NCI-H1105 (cell line): ENCODE measurements at regions not wholly inside any gene's neighbourhood (a gene's known extent, or its start where the extent isn't known, plus 50 kb on each side); places are given as distances from the start of the nearest gene placed in this dataset.
"Not testable (repeated sequence)": the region's sequence is repeated elsewhere in the genome, so short reads cannot be mapped to it uniquely, and the experiment has no call there.

Source experiments
- DNase-seq: peaks from one replicate; lab custom pipeline; 2025; lab: John Stamatoyannopoulos, UW

DNA sequence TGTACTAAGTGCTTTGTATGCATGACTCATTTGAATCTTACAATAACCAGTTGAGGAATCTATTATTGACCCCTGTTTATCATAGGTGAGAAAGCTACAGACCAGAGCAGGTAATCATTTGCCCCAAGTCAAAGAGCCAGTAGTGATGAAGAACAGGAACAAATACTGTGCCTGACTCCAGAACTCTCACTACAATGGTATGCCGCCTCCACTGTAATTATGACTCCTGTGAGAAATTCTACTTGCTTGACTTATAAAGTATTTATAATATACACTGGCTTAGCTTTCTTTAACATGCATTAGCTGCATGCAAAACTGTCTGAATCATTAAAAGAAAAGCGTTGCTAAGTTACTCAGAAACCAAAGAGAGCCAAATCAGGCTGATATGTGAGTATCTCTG lies 92.6 kb downstream of the ZNF281 start:
- no peak for DNase-seq

DNA sequence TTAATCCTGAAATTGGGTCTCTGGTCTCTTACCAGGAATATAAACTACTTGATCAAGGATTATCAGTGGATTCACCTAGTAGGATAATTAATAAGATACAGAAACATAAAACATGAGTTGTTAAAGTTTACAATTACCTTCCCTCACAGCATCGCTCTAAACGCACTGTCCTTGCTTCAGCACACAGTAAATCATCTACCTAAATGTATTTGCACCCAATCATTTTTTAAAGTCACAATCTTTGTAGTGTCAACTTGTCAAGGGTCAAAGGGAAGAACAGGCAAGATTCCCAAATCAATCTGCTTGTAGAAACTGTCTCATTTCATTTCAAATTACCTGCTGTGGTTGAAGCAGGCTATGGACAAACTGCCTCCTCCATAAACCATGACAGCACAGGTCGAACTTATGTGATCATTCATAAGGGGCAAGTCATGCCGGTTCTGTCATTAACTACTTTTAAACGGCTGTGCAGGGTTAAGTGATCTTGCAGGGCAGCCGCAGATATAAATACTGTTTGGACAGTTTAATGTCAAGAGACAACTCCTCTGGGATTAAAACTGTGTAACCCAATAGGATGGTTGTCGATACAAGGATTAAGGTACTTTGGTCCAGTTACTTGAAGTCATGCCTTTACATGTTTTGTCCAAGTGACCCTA lies 93.6 kb downstream of the ZNF281 start:
- DNase-seq = no peak

DNA sequence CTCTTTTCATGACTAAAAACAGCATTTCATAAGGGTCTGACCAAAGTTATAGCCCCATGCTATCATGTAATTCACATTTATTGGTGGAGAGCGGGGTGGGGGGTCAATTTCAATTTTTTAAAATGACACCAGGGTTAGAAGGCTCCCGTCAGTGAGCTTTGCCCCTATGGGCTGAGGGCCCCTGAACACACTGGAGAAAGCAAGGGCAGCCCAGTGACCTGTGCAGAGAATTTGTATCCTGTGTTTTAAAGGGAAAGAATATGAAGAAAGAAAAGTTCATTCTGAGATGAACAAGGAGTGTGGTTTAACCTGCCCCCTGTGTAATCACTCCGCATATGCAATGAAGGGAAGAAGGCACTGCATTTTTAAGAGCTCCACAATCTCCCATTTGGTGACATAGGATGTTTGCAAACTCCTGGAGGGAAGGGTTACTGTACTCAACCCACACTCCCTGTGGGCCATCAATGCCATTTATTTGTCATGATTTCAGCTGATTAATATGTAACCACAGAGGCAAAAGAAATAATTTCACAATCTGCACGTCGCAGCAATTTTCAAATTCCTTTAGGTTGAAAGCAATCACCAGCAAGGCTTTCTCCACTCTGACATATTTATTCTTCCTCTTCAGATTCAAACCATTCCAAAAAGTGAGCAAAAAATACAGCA lies 95.6 kb downstream of the ZNF281 start:
- DNase-seq = no peak

DNA sequence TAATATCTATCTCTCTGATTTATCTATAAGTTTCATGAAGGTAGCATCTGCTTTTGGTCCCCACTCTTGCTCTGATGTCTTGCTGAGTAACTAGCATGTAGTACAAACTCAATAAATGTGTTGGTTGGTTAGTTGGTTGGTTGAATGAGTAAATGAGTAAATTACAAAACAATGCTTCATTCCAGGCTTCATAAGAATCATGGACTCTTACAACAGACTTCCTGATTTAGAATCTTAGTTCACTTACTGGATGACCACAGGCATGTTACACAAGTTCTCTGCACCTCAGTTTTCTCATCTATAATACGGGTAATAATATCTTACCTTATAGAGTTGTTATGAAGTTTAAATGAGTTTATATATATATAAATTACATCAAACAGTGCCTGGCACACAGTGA lies 98.6 kb downstream of the ZNF281 start:
- no peak for DNase-seq

DNA sequence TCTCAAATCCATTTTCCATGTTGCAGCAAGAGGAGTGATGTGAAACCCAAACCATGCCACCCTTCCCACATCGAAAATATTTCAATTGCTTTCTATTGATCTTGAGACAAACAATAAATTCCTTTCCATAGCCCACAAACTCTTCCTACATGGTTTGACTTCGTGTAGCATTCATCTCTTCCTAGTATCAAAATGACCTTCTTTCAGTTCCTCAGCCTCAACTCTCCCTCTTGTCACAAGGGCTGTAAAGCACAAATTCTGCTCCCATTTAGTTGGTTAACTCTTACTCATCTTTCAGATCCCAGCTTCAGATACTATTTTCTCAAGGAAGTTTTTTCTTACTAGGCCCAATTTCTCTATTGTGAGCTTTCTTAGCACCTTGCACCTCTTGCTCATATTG lies 99.0 kb downstream of the ZNF281 start:
- no peak for DNase-seq

DNA sequence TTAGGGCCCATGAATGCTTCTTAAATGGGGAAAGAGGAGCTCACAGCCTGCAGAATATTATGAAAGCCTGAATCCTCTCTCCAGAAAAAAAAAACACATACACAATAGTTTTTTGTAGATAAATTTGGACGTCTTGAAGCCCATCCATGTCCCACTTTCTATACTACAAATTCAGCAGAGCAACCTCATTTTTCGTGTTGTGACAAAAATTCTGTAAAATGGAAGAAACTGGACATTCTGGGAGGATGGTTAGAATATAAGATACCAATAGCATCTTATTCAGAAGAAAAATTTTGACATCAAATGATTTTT lies 102.1 kb downstream of the ZNF281 start:
- DNase-seq = no peak

DNA sequence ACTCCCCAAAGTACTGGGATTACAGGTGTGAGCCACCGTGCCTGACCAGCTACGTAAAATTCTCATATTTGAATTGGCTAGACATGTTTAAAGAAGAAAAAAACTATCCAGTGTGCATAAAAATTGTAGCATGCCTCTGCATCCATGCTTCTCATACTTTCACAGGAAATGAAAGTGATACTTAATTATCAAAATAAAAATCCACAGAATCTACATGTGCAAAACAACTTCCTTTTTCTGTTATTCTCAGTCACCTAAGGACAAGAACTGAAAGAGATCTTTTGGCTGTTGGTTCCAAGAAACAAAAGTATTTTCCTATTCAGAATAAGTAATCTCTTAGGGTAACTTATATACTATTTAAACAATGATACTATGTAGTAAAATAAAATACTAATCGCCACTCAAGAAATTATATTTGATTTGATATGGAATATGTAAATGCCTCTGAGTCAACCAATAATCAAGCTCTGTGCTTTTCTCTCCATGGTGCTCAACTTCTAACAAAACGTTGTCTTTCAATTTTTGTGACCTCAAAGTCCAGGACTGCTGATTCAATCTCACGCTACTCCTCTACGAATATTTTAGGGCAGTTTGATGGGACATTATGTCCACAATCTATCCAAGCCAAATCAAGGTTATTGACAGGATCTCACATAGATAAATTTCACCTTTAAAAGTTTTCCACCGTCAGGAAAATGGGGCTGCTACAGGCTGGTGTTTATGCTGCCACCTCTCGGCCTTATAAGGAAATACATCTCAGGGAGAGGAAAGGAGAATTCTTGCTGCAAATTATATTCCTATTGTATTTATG lies 102.7 kb downstream of the ZNF281 start:
- peak; percentile 24 for DNase-seq

DNA sequence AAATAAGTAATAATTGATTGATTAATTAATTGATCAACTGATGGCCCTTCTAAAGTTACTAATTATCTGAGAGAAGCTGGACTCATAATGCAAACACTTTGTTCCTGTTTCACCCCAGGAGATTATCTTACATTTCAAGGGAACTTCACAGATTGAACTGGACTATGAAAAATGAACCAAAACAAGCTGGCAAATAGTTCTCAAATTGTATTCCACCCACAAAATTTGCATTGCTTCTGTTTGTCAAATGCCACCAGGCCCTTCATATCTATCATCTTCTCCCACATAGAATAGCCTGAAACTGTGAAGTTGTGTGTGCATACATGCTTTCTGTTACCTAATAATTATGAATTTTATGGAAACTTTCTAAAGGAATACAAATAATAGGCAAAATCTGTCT lies 104.0 kb downstream of the ZNF281 start:
- DNase-seq = no peak

DNA sequence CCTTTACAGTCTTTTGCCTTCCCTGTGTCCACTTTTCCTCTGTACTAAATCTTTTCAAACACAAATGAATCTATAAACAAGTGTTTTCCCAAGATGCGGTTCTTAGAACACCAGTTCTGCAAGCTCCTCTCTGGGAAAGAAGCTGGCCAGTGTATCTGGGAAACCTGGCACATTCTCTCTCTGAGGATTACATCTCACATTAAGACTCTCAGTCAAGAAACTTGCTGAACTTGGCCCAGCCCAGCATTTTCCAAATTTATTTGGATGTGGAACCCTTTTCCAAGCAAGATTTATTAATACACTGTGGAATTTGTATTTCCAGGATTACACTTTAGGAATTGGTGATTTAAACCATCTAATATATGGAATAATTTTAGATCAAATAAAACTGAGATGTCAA lies 105.7 kb downstream of the ZNF281 start:
- DNase-seq = no peak

DNA sequence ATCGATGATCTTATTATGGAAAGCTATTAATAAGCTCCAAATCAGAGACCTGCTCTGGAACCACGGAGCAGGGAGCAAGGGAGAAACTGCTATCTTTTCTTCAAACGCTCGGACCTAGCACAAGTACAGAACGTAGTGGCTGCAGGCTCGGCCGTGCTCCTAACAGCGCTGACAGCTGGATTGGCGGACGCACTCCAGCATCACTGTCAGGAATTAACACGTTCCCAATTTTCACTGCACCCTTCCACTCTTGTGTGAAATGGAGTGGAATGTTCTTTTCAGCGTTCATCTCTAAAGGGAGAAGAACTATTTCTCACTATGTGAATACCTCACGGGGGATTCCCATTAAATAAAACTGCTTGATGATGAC lies 106.9 kb downstream of the ZNF281 start:
- no peak for DNase-seq

DNA sequence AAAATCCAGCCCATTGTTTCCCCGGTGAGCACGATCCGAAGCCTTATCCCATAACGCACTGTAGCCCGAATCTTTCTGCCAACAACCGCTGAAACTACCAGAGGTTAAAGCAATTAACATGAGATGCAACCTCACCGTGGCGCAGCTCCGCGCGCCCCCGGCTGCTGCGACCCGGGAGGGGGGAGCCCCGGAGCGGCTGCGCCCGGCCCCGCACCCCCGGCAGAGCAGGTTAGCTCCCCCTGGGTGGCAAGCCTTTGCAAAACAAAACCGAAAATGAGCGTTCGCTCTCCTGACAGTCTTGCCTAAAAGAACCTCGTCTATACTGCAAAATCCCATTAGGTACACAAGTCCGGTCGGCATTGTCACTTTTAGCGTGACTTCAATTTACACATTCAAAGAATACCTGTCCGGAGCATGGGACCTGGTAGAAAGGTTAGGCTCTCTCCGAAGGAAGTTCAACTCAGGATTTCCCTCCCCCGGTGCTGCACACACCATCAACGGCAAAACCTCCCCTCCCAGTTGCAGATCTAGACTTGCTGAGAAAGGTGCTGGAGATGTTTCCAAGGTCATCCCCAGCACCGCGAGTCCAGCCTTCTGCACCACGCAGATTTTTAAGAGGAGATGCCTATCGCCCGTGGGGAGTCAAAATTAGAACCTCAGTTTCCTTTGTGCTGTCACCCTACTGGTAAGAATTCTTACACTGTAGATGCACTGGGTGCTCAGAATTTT lies 107.5 kb downstream of the ZNF281 start:
- peak; percentile 41 for DNase-seq

DNA sequence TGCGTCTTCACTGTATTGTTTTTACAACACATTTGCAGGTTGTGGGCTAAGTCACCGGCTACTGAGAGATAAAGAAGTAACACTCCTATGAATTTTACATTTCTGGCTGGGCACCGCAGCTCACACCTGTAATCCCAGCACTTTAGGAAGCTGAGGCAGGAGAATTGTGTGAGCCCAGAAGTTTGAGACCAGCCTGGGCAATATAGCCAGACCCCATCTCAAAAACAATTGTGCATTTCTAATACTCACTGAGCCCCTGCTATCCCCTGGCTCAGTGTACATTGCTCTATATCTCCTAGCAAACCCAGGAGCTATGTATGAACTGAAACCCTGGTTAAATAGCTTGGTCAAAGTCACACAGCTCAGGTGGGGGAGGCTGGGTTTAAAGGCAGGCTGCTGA lies 108.7 kb downstream of the ZNF281 start:
- DNase-seq = no peak

DNA sequence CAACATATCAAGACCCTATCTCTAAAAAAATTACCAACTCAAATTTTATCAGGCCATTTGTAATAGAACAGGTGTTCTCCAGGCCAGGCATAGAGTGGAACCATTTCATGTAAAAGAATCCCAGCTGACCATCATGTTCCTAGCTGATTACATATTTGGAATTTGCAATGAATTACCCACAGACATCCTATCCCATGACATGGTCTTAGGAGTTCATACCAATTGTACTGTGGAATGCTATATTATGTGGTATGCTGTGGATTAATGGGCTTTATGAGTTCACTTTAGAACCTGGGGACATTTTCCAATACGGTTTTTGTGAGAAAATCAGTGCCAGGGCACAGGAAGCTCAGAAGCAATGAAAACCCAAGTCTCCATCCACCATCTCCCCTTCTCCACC lies 110.3 kb downstream of the ZNF281 start:
- no peak for DNase-seq

DNA sequence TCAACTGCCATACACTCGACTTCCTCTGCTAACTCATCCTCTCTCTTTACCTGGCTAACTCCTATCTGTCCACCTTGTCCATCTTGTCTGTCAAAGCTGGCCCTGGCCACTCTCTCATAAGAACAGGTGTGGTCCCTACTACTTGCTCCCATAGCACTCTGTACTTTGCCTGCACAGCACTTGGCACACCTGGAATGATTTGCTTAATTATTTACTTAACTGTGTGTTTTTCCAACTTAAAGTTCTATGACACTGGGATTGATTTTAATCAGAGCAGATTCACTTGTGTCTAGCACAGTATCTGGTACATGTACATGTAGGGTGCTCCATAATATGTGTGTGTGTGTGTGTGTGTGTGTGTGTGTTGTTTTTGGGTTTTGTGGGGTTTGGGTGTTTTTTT lies 111.6 kb downstream of the ZNF281 start:
- DNase-seq = no peak

DNA sequence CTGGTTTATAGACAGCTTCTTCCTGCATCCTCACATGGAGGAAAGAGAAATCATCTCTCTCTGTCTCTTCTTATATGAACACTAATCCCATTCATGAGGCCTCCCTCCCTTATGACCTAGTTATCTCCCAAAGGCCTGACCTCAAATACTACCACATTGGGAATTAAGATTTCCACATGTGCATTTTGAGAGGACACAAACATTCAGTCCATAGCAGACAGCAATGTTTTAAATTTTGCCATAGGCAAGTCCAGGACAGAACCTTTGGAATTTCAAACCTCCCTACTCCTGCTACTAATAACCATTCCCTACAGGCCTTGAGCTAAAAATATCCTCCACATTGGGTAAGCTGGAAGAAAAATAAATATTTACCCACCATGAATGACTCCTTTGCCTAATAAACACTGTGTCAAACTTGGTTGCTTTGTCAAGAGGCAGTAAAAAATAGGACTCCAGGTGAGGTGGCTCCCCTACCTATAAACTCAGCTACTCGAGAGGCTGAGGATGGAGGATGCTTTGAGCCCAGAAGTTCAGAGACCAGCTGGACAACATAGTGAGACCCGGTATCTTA lies 113.7 kb downstream of the ZNF281 start:
- DNase-seq = no peak

DNA sequence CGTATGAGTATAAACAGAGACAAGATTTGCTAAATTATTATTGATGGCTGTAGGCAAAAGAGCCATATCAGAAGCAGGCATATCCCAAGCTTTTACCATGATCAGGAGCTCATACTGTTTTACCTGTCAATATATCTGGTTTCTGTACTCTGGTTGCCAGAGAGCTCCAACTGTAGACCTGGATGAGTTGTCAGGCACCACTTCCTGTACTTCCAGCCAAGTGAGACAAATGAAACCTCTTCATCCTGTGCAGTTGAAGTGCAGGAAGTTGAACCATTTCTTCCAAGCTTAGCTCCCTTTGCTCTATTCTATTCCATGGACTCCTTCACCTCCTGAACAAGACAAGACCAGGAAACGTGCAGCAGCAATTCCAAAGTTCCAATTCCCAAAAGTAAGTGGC lies 115.6 kb downstream of the ZNF281 start:
- DNase-seq = no peak

DNA sequence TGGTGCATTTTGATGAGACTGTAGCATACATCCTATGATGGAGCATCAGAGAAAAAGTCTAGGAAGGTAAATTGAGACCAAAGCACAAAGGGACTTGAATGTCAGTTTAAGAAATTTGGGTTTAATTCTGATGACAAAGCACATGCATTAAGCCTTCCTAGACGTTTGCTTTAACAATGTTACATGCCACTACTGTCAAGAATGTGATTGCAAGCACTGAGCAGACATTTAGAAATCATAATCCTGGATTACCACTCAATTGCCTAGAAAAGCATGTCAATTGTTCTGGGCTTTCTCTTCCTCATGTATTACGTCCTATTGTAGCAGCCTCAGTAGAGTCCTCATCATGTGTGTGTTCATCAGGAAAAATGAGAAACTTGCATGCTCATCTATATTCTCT lies 117.1 kb downstream of the ZNF281 start:
- no peak for DNase-seq

DNA sequence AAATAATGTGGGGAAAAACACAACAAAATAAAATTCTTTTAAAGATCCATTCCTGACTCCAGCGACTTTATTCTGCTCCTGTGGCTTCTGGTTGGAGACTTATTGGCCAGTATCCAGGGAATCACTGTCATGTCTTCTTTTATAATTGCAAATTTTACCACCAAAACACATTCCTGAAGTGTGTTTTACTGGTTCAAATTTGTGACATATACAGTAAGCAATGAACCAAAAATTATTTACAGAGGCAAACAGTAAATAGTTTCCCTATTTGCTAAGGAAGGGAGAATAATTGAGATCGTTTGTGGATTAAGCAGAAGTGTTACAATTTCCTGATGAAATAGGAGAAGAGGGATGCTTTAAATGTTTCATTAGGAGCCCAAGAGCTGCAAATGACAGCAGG lies 118.7 kb downstream of the ZNF281 start:
- no peak for DNase-seq

DNA sequence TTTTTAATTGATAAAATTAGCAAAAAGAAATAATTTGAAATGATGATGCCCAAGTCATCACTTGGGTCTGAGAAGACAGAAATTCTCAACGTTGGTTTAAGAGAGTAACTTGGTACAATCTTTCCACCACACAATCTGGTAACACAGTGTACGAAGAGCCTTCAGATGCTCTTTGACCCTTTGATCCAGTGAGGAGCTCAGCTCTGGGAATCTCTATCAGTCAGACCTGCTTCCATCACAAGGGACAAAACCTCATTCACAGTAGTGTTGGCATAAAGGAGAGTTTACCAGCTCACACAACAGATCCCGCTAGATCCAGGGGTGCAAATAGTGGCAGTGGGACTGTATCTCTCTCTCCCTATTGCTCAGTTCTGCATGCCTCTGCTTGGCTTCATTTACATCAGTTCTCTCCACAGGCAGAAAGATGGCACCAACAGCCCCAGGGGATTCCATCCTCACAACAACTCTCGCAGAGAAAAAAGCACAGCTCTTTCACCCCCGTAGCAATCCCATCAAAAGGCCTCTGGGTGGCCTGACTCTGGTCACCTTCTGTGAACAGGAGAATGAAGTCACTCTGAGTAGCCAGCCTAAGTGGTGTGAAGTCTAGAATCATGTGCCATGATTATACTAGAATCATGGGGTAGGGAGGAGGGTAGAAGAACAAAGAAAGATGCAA lies 119.7 kb downstream of the ZNF281 start:
- DNase-seq = no peak

DNA sequence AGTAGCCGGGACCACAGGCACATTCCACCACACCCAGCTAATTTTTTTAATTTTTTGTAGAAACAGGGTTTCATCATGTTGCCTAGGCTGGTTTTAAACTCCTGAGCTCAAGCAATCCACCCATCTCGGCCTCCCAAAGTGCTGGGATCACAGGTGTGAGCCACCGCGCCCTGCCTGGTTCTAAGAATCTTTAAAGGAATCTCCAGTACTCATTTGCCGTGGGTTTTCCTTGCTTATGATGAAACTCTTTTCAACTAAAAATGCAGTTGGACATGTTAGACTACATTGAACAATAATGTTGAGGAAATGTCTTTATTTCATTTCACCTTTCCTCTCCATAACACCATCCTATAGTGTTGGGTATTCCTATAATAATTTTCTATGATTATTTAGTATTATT lies 121.6 kb downstream of the ZNF281 start:
- DNase-seq = no peak

DNA sequence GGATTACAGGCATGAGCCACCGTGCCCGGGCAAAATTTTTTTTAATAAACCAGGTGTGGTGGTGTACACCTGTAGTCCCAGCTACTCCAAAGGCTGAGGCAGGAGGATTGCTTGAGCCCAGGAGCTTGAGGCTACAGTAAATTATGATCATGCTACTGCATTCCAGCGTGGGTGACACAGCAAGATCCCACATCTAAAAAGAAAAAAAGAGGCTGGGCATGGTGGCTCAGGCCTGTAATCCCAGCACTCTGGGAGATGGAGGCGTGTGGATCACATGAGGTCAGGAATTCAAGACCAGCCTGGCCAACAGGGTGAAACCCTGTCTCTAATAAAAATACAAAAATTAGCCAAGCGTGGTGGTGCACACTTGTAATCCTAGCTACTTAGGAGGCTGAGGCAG lies 125.6 kb downstream of the ZNF281 start:
- not testable (repeated sequence) for DNase-seq
